HG02798 (cell line): ENCODE measurements at regions not wholly inside any gene's neighbourhood (a gene's known extent, or its start where the extent isn't known, plus 50 kb on each side); places are given as distances from the start of the nearest gene placed in this dataset.
"Not testable (repeated sequence)": the region's sequence is repeated elsewhere in the genome, so short reads cannot be mapped to it uniquely, and the experiment has no call there.

Experiments used
- ATAC-seq: cut with Tn5 transposase; IDR thresholded peaks from one replicate; pipeline ENCODE4 v1.9.1; 2021; ENCODE audit warnings: mild to moderate bottlenecking; ENCODE audit not compliant: unreplicated experiment, poor library complexity

DNA sequence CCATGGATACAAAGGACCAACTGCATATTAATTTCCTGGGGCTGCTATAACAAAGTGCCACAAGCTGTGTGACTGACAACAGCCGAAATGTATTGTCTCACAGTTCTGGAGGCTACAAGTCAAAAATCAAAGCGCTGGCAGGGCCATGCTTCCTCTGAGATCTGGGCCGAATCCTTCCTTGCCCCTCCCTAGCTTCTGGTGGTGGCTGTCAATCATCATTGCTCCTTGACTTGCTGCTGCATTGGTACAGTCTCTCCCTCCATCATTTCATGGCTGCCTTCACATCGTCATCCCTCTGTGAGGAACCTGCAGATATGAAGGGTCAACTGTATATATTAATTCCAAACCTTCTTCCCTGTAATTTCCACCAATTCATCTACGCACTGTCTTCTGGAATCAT is 118.3 kb downstream of the EXOC5 start:
- no peak for ATAC-seq

- no peak for ATAC-seq
Measured at GRCh38 chr14:57139173-57139572, 129.5 kb downstream of the EXOC5 start.

DNA sequence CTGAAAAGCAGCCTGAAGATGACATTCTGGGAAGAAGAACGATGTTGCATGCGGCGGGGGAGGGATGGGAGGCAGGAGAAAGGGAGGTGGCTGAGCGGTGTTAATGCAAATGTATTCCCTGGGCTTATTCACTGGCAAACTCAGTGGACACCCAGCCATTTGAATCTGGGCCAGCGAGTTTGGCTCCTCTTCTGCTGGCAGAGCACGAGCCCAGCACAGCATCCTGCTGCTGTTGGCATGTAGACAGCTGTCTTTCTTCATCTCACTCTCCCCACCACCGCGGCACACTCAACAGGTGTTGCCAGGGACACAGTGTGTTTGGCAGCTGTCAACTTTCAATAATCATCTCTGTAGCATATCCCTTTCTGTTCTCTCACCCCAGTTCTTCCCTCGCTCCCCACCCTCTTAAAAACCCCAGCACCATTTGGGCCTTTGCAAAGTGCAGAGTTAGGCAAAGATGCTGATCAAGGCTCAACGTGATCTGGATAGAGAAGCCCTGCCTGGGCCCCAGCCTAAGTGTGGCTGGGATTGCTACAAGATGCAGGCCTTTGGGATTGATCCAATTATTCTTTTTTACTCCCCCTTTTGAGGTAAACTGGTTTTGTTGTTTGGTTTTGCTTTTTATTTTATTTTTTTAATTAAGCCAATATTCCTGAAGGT is 131.9 kb downstream of the EXOC5 start:
- ATAC-seq = no peak

DNA sequence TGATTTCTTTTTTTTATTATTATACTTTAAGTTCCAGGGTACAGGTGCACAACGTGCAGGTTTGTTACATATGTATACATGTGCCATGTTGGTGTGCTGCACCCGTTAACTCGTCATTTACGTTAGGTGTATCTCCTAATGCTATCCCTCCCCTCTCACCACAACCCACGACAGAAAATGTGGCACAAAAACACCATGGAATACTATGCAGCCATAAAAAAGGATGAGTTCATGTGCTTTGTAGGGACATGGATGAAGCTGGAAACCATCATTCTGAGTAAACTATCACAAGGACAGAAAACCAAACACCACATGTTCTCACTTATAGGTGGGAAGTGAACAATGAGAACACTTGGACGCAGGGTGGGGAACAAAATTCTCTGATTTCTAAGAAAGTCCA is 140.9 kb downstream of the EXOC5 start:
- not testable (repeated sequence) for ATAC-seq

- ATAC-seq = no peak
Measured at GRCh38 chr14:57122129-57122528, 146.6 kb downstream of the EXOC5 start.

GRCh38 chr14:57112072-57112807 is 156.5 kb downstream of the EXOC5 start:
- ATAC-seq = not testable (repeated sequence)

DNA sequence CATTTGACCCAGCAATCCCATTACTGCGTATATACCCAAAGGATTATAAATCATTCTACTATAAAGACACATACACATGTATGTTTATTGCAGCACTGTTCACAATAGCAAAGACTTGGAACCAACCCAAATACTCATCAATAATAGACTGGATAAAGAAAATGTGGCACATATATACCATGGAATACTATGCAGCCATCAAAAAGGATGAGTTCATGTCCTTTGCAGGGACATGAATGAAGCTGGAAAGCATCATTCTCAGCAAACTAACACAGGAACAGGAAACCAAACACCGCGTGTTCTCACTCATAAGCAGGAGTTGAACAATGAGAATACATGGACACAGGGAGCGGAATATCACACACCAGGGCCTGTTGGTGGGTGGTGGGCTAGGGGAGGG is 158.3 kb downstream of the EXOC5 start:
- not testable (repeated sequence) for ATAC-seq

GRCh38 chr14:57091030-57091608 is 177.6 kb downstream of the EXOC5 start:
- no peak for ATAC-seq

DNA sequence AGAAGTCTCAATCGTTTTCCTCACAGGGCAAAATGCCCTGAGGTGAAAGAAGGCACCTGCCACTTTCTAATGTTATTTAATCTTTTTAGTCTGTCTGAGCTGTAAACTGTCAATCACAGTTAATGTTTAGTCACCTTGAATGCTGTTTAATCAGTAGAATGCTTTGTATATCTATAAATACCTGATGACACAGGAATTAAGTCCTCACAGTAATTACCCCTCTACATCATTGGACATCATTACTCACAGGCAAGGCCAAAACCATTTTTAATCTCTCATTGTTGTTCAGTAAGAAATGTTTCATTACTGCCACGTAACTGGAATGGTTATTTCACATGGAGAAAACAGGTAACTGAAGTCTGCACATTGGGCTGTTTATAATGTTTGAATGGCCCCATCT is 178.8 kb downstream of the EXOC5 start:
- ATAC-seq = no peak

DNA sequence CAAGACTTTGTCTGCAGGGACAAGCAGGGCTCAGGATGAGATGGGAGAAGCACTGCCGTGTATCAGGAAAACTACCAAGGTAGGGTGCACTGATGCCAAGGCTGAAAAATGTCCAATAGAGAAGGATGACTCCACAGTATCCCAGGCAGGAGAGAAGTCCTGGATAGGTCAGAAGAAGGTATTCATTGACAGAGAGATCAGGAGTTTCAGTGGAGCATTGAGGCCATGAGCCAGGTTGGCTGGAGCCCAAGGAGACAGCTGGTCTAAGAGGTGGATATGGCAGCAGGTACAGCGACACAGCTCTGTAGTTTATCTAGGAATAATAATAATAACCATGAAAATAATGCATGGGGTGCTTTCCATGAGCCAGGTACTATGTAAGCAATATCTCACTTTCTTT is 180.9 kb downstream of the EXOC5 start:
- no peak for ATAC-seq

- no peak for ATAC-seq
Measured at GRCh38 chr14:57086271-57087162, 182.2 kb downstream of the EXOC5 start.

- no peak for ATAC-seq
Measured at GRCh38 chr14:57085801-57086200, 182.9 kb downstream of the EXOC5 start.

DNA sequence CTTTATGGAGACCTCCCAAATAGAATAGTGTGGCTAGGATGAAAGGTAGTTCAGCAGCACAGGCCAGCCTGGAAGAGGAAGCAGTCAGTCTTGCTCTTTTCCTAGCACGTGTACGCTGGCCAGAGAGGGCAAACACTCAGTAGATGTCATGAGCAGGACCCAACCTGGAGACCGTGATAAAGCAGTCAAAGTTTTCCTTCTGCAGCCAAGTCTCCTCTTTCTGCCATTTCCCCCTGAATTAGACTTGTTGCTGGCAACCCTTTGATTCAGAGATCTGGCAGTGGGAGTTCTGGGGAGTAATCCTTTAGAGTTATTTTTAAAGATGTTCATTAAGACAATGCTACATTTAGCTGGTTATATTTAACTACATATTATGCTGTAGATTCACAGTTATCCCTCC is 183.7 kb downstream of the EXOC5 start:
- no peak for ATAC-seq

DNA sequence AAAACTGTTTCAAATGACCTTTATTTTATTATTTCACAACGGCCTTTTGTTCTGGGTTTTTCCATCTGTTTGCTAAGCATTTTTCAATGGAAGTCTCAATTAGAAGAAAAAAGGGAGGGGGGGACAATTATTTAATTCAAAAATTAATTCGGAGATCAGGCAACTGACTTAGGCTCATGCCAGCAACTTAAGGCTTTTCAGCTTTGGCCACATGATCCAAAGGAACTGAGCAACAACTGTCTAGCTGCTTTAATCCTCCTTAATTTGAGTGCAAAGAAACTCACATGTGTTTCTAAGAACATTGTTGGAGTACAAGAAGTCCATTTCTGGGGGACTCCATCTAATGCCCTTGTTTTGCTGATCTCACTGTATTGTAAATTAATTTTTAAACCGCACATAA is 188.0 kb downstream of the EXOC5 start:
- no peak for ATAC-seq

DNA sequence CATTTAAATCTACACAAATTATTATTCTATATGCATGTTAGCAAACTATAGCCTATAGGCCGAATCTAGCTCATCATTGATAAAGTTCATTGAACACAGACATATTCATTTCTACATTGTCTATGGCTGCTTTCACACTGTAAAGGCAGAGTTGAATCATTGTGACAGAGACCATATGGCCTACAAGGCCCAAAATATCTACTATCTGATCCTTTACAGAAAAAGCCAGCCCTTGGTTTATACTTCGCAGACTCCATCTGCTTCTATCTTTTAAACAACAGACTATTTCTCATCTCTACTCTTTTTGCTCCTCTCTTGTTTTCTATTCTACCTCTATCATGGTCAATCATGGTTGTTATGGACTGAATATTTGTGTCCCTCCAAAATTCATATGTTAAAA is 190.7 kb downstream of the EXOC5 start:
- ATAC-seq = no peak

DNA sequence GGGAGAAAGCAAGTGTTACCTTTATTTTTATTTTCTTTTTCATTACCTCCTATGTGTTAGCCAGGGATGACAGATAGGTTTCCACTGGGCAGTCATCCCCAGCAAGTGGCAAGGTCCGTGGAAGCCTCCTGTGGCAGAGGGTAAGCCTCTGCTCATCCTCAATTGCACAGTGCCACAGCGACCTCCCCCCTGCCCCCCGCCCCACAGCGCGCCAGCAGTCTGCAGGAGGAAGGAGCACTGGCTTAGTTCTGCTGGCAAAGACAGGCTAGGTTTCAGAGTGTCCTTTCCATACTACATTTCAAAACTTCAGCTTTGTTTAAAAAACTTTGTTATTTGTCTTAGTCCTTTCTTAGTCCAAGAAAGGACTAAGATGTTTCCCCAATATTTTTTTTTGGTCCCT is 194.7 kb downstream of the EXOC5 start:
- no peak for ATAC-seq

DNA sequence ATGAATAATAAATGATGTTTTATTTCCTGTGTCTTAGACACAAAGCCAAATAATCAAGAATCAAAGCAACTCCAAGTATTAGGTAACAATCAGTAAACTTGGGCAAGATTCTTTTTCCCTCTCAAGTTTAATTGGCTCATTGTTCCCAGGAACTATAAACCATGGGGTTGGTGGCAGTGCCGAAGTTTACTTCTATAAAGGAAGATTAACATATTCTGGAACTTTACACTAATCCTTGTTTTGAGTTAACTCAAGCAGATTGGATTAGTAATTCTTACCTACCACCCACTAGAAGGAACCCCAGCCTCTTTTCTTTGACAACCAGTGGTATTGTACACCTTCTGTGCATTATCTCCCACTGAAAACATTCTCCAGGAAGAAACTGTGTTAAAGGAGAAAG is 197.1 kb downstream of the EXOC5 start:
- ATAC-seq = no peak

DNA sequence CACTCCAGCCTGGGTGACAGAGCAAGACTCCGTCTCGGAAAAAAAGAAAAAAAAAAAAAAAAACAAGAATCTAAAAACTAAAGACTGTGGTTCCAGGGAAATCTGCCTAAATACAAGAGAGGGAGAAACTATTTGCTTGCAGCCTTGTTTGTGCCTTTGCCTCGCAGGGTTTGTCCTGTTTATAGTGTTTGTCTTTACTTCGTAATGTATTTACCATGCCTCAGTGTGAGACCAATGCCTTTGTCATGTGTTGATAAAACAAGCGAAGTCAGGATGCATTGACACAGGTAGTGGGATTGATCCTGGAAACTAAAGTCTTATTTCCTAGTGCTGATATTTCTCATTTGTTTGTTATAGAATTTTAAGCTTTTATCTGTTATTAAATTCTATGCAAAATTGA is 199.0 kb downstream of the EXOC5 start:
- ATAC-seq = no peak

- no peak for ATAC-seq
Measured at GRCh38 chr14:57068511-57068910, 200.2 kb downstream of the EXOC5 start.

GRCh38 chr14:57066887-57067513 is 201.7 kb downstream of the EXOC5 start:
- ATAC-seq = no peak
